ENCODE measurements at regions not wholly inside any gene's neighbourhood (a gene's known extent, or its start where the extent isn't known, plus 50 kb on each side); places are given as distances from the start of the nearest gene placed in this dataset.

- no peak for DNase-seq
- H3K4me3 ChIP-seq: no peak overlapping the region
These were observed 247.9 kb upstream of the ARHGAP20 start for GRCh38 chr11:110960167-110960566.

DNA sequence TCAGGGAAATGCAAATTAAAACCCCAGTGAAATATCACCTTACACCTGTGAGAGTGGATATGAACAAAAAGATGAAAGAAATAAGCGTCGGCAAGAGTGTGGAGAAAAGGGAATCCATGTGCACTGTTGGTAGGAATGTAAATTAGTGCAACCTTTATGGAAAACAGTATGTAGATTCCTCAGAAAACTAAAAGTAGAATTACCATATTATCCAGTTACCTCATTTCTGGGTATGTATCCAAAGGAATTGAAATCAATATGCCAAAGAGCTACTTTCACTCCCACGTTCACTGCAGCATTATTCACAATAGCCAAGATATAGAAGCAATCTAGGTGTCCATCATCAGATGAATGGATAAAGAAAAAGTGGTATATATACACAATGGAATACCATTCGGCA, 246.0 kb upstream of the ARHGAP20 start:
- 96% methylated on average over 4 of the region's 4 CpGs for WGBS, 2 donors
- TF ChIP-seq, protein P1, sequence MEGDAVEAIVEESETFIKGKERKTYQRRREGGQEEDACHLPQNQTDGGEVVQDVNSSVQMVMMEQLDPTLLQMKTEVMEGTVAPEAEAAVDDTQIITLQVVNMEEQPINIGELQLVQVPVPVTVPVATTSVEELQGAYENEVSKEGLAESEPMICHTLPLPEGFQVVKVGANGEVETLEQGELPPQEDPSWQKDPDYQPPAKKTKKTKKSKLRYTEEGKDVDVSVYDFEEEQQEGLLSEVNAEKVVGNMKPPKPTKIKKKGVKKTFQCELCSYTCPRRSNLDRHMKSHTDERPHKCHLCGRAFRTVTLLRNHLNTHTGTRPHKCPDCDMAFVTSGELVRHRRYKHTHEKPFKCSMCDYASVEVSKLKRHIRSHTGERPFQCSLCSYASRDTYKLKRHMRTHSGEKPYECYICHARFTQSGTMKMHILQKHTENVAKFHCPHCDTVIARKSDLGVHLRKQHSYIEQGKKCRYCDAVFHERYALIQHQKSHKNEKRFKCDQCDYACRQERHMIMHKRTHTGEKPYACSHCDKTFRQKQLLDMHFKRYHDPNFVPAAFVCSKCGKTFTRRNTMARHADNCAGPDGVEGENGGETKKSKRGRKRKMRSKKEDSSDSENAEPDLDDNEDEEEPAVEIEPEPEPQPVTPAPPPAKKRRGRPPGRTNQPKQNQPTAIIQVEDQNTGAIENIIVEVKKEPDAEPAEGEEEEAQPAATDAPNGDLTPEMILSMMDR (IDR thresholded peaks at IDR 0.05; ENCODE audit: control extremely low read depth, extremely low read depth): no peak
- no peaks in the 10 kb centered on the region for H3K9me3 ChIP-seq (ENCODE audit: control insufficient read depth in 4 of 4, insufficient read depth in 3 of 4, low read length in 3 of 4)

More at GRCh38 chr11:110960167-110960566, 247.9 kb upstream of the ARHGAP20 start:
- 90 to 95% methylated on average over 3 of the region's 3 CpGs for WGBS, 2 donors
- Histone ChIP-seq H3K9ac (ENCODE audit: insufficient read depth in 1 of 2, low read length in 2 of 2) (no peak overlapping the region), H3K36me3 (ENCODE audit: control insufficient read depth in 4 of 4, insufficient read depth in 4 of 4, low read length in 4 of 4) (no peaks in the 10 kb centered on the region), H3K9me3 (ENCODE audit: control insufficient read depth in 4 of 4, insufficient read depth in 3 of 4, low read length in 3 of 4) (no peaks in the 10 kb centered on the region), H3K4me1 (ENCODE audit: control insufficient read depth in 5 of 5, insufficient read depth in 5 of 5, low read length in 5 of 5) (peaks cover 0 to 3% (median 0%) of the 10 kb centered on the region in 5 donors), H3K27me3 (ENCODE audit: control insufficient read depth in 3 of 3, insufficient read depth in 3 of 3, low read length in 2 of 3) (no peaks in the 10 kb centered on the region), H3K27ac (ENCODE audit: low read depth in 1 of 2, low read length in 1 of 2) (no peak overlapping the region)
- TF ChIP-seq, protein P1 (IDR thresholded peaks at IDR 0.05; ENCODE audit: control extremely low read depth, extremely low read depth): no peak
- no peak for ATAC-seq (ENCODE audit: insufficient read depth, low FRiP score)

GRCh38 chr11:110955776-110956175, 243.5 kb upstream of the ARHGAP20 start:
- H3K4me3 ChIP-seq: no peak overlapping the region
- H3K36me3 ChIP-seq (ENCODE audit: control insufficient read depth in 4 of 4, insufficient read depth in 4 of 4, low read length in 4 of 4): no peaks in the 10 kb centered on the region
- no peak for DNase-seq
- H3K27me3 ChIP-seq (ENCODE audit: control insufficient read depth in 3 of 3, insufficient read depth in 3 of 3, low read length in 2 of 3): no peaks in the 10 kb centered on the region
- H3K27ac ChIP-seq (ENCODE audit: low read depth in 1 of 2, low read length in 1 of 2): no peak overlapping the region
- ATAC-seq (ENCODE audit: insufficient read depth, low FRiP score): no peak
- WGBS, 2 donors: 58 to 59% methylated on average over 2 of the region's 2 CpGs
- no peaks in the 10 kb centered on the region for H3K9me3 ChIP-seq (ENCODE audit: control insufficient read depth in 4 of 4, insufficient read depth in 3 of 4, low read length in 3 of 4)
- TF ChIP-seq, protein P1 (IDR thresholded peaks at IDR 0.05; ENCODE audit: control extremely low read depth, extremely low read depth): no peak
- H3K9ac ChIP-seq (ENCODE audit: insufficient read depth in 1 of 2, low read length in 2 of 2): no peak overlapping the region
- peaks cover 0 to 6% (median 0%) of the 10 kb centered on the region in 5 donors for H3K4me1 ChIP-seq (ENCODE audit: control insufficient read depth in 5 of 5, insufficient read depth in 5 of 5, low read length in 5 of 5)

More for the DNA sequence above, 246.0 kb upstream of the ARHGAP20 start:
- H3K27me3 ChIP-seq (ENCODE audit: control insufficient read depth in 3 of 3, insufficient read depth in 3 of 3, low read length in 2 of 3): no peaks in the 10 kb centered on the region
- ATAC-seq (ENCODE audit: insufficient read depth, low FRiP score): no peak
- H3K27ac ChIP-seq (ENCODE audit: low read depth in 1 of 2, low read length in 1 of 2): no peak overlapping the region
- H3K4me3 ChIP-seq: no peak overlapping the region
- H3K4me1 ChIP-seq (ENCODE audit: control insufficient read depth in 5 of 5, insufficient read depth in 5 of 5, low read length in 5 of 5): no peaks in the 10 kb centered on the region
- no peak for DNase-seq
- no peaks in the 10 kb centered on the region for H3K36me3 ChIP-seq (ENCODE audit: control insufficient read depth in 4 of 4, insufficient read depth in 4 of 4, low read length in 4 of 4)
- no peak overlapping the region for H3K9ac ChIP-seq (ENCODE audit: insufficient read depth in 1 of 2, low read length in 2 of 2)

DNA sequence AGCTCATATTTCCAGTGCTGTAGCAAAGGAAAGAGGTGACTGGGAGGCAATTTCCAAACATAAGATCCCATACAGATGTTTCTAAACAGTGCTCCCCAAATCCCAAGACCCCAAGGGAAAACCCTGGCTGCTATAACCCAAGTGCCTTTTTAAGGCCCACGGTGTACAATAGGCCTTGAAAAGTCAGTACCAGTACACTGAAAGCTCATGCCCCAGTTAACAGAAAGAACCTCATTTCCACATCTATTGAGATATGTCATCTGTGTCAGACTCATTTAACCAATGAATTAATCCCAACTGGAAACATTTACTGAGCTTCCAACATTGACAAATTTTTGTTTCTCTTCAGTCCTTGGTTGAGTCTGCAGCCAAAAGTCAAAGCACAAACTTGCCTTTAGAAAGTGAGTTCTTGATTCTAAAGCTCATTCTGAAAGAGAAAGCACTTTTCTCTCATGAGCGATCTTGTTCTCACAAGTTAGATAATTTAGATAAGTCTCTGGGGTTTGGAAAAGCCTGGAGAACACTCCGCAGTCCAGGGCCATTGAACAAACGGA, 239.8 kb upstream of the ARHGAP20 start:
- Histone ChIP-seq H3K9me3 (ENCODE audit: control insufficient read depth in 4 of 4, insufficient read depth in 3 of 4, low read length in 3 of 4) (no peaks in the 10 kb centered on the region), H3K27me3 (ENCODE audit: control insufficient read depth in 3 of 3, insufficient read depth in 3 of 3, low read length in 2 of 3) (no peaks in the 10 kb centered on the region), H3K27ac (ENCODE audit: low read depth in 1 of 2, low read length in 1 of 2) (no peak overlapping the region), H3K4me1 (ENCODE audit: control insufficient read depth in 5 of 5, insufficient read depth in 5 of 5, low read length in 5 of 5) (peaks cover 0 to 9% (median 0%) of the 10 kb centered on the region in 5 donors), H3K36me3 (ENCODE audit: control insufficient read depth in 4 of 4, insufficient read depth in 4 of 4, low read length in 4 of 4) (no peaks in the 10 kb centered on the region), H3K4me3 (no peak overlapping the region), H3K9ac (ENCODE audit: insufficient read depth in 1 of 2, low read length in 2 of 2) (no peak overlapping the region)
- no peak for ATAC-seq (ENCODE audit: insufficient read depth, low FRiP score)
- DNase-seq: no peak
- WGBS, 2 donors: 81 to 85% methylated on average over 4 of the region's 4 CpGs
- TF ChIP-seq, protein P1 (IDR thresholded peaks at IDR 0.05; ENCODE audit: control extremely low read depth, extremely low read depth): no peak
